IMR-90 (cell line): ENCODE measurements at regions not wholly inside any gene's neighbourhood (a gene's known extent, or its start where the extent isn't known, plus 50 kb on each side); places are given as distances from the start of the nearest gene placed in this dataset.

Source experiments
- CEBPB ChIP-seq: IDR thresholded peaks from 2 replicates; pipeline ENCODE4 v1.6.1; 2012; ENCODE audit warnings: low read depth, low read length, improper control_type of control experiment
- CHD1 ChIP-seq: IDR thresholded peaks from 2 replicates; pipeline ENCODE4 v1.6.1; 2012; ENCODE audit warnings: low read depth, low read length, improper control_type of control experiment
- CTCF ChIP-seq: conservative IDR thresholded peaks from 2 replicates; pipeline ENCODE4 v1.5.1; 2012; ENCODE audit warnings: mild to moderate bottlenecking, low read depth, low read length, improper control_type of control experiment
- FOS ChIP-seq: fragments of 150-350 bp; IDR thresholded peaks from 2 replicates; pipeline ENCODE4 v1.6.1; 2016; ENCODE audit warnings: low read depth, low read length
- MAFK ChIP-seq: IDR thresholded peaks from 2 replicates; pipeline ENCODE4 v1.6.1; 2012; ENCODE audit warnings: low read depth, low read length, improper control_type of control experiment
- MAZ ChIP-seq: IDR thresholded peaks from 2 replicates; pipeline ENCODE4 v1.6.1; 2012; ENCODE audit warnings: low read depth, mild to moderate bottlenecking, low read length, improper control_type of control experiment, moderate library complexity, borderline replicate concordance
- MXI1 ChIP-seq: IDR thresholded peaks from 2 replicates; pipeline ENCODE4 v1.6.1; 2012; ENCODE audit warnings: low read depth, mild to moderate bottlenecking, low read length, moderate library complexity, borderline replicate concordance
- NFE2L2 ChIP-seq: fragments of 150-350 bp; IDR thresholded peaks from 2 replicates; pipeline ENCODE4 v1.6.1; 2016; ENCODE audit warnings: low read depth, mild to moderate bottlenecking, low read length
- POLR2A ChIP-seq: IDR thresholded peaks from 2 replicates; pipeline ENCODE4 v1.6.1; 2012; ENCODE audit warnings: mild to moderate bottlenecking, low read depth, low read length
- RCOR1 ChIP-seq: IDR thresholded peaks from 2 replicates; pipeline ENCODE4 v1.6.1; 2012; ENCODE audit warnings: mild to moderate bottlenecking, low read length, improper control_type of control experiment; ENCODE audit not compliant: insufficient replicate concordance
- SMC3 ChIP-seq: fragments of 150-350 bp; IDR thresholded peaks from 2 replicates; pipeline ENCODE4 v1.6.1; 2016; ENCODE audit warnings: low read depth, mild to moderate bottlenecking, antibody characterized with exemption, low read length, moderate library complexity
- USF2 ChIP-seq: fragments of 150-350 bp; IDR thresholded peaks from 2 replicates; pipeline ENCODE4 v1.6.1; 2017; ENCODE audit warnings: mild to moderate bottlenecking, antibody characterized with exemption, low read length, low read depth

- TF ChIP-seq CTCF (no peak), SMC3 (no peak), POLR2A (no peak), CEBPB (no peak), CHD1 (no peak), USF2 (no peak), MAZ (no peak), MXI1 (no peak), FOS (no peak), NFE2L2 (no peak), MAFK (no peak), RCOR1 (no peak)
These were observed 61.7 kb downstream of the CT47B1 start for GRCh38 chrX:120813982-120814381.
